WTC11 (cell line): ENCODE measurements at regions not wholly inside any gene's neighbourhood (a gene's known extent, or its start where the extent isn't known, plus 50 kb on each side); places are given as distances from the start of the nearest gene placed in this dataset.

Experiments
- ATAC-seq: fragments of 200-7000 bp; cut with Tn5 transposase; 2 replicates; pipeline ENCODE4 v1.10.0; 2021; ENCODE audit warnings: mild to moderate bottlenecking, moderate library complexity
- CTCF ChIA-PET: fragments of 300-600 bp; sonication (Branson Sonifier 250); formaldehyde crosslinking; loops from one replicate; lab custom pipeline; 2021; ENCODE audit warnings: antibody characterized with exemption; lab: Charles Lee
- POLR2A ChIA-PET: fragments of 350-600 bp; sonication (Branson Sonifier 250); formaldehyde crosslinking; loops from one replicate; lab custom pipeline; 2021; ENCODE audit warnings: antibody characterized with exemption; lab: Charles Lee
- DNase-seq: peaks from one replicate; pipeline ENCODE4 v3.0.0; 2021; ENCODE audit warnings: low spot score
- H3K27ac Mint-ChIP-seq: 2 replicates; pipeline ENCODE4 v1.8.0; 2021; ENCODE audit warnings: mixed read lengths
- H3K27me3 Mint-ChIP-seq: 2 replicates; pipeline ENCODE4 v1.8.0; 2021; ENCODE audit warnings: low read depth, mild to moderate bottlenecking, moderate library complexity, mixed read lengths
- H3K36me3 Mint-ChIP-seq: 2 replicates; pipeline ENCODE4 v1.8.0; 2021; ENCODE audit warnings: mixed read lengths
- H3K4me1 Mint-ChIP-seq: 2 replicates; pipeline ENCODE4 v1.8.0; 2022; ENCODE audit warnings: mixed read lengths
- H3K4me3 Mint-ChIP-seq: 2 replicates; pipeline ENCODE4 v1.8.0; 2021; ENCODE audit warnings: mild to moderate bottlenecking, moderate library complexity, mixed read lengths
- H3K9me3 Mint-ChIP-seq: 2 replicates; pipeline ENCODE4 v1.8.0; 2021; ENCODE audit warnings: mixed read lengths
- CDX4 ChIP-seq: fragments of 250-450 bp; sonication (Bioruptor Pico); IDR thresholded peaks from 2 replicates; pipeline ENCODE4 v1.9.0; 2021; ENCODE audit warnings: moderate library complexity, mild to moderate bottlenecking, inconsistent platforms, borderline replicate concordance
- CTCF ChIP-seq: fragments of 200-600 bp; IDR thresholded peaks from 2 replicates; pipeline ENCODE4 v1.8.0; 2022; ENCODE audit warnings: antibody characterized with exemption
- FOXJ3 ChIP-seq: sonication (generic); formaldehyde crosslinking; IDR thresholded peaks from 2 replicates; pipeline ENCODE4 v1.9.0; 2021; ENCODE audit warnings: missing genetic modification reagents, mild to moderate bottlenecking, borderline replicate concordance
- HMGA2 ChIP-seq: fragments of 250-450 bp; sonication (Bioruptor Pico); IDR thresholded peaks from 2 replicates; pipeline ENCODE4 v1.4.0; 2021; ENCODE audit warnings: mild to moderate bottlenecking, moderate library complexity
- HMGXB4 ChIP-seq: sonication (generic); formaldehyde crosslinking; IDR thresholded peaks from 2 replicates; pipeline ENCODE4 v1.8.1; 2023; ENCODE audit warnings: mild to moderate bottlenecking, moderate library complexity, missing genetic modification reagents
- MYBL2 ChIP-seq: sonication (generic); formaldehyde crosslinking; IDR thresholded peaks from 2 replicates; pipeline ENCODE4 v1.8.1; 2023; ENCODE audit warnings: mild to moderate bottlenecking, moderate library complexity, missing genetic modification reagents
- NFE2L1 ChIP-seq: sonication (generic); formaldehyde crosslinking; IDR thresholded peaks from 2 replicates; pipeline ENCODE4 v1.8.1; 2023; ENCODE audit warnings: missing genetic modification reagents
- TEAD1 ChIP-seq: sonication (generic); formaldehyde crosslinking; IDR thresholded peaks from 2 replicates; pipeline ENCODE4 v1.8.0; 2022; ENCODE audit warnings: mild to moderate bottlenecking, missing genetic modification reagents
- USF2 ChIP-seq: sonication (generic); formaldehyde crosslinking; IDR thresholded peaks from 2 replicates; pipeline ENCODE4 v1.8.1; 2023; ENCODE audit warnings: mild to moderate bottlenecking, missing genetic modification reagents, moderate library complexity
- ZNF219 ChIP-seq: sonication (generic); formaldehyde crosslinking; IDR thresholded peaks from 2 replicates; pipeline ENCODE4 v1.8.0; 2023; ENCODE audit warnings: missing genetic modification reagents, mild to moderate bottlenecking, borderline replicate concordance
- ZNF281 ChIP-seq: sonication (generic); formaldehyde crosslinking; IDR thresholded peaks from 2 replicates; pipeline ENCODE4 v1.8.0; 2023; ENCODE audit warnings: mild to moderate bottlenecking, missing genetic modification reagents
- ZNF317 ChIP-seq: sonication (generic); formaldehyde crosslinking; IDR thresholded peaks from 2 replicates; pipeline ENCODE4 v1.8.1; 2023; ENCODE audit warnings: low read depth, mild to moderate bottlenecking, moderate library complexity, missing genetic modification reagents, borderline replicate concordance
- ZNF416 ChIP-seq: fragments of 250-450 bp; sonication (Bioruptor Pico); IDR thresholded peaks from 2 replicates; pipeline ENCODE4 v1.9.0; 2021; ENCODE audit warnings: mild to moderate bottlenecking, inconsistent platforms
- TF ChIP-seq, protein P1 (sequence below): sonication (generic); formaldehyde crosslinking; IDR thresholded peaks from 2 replicates; pipeline ENCODE4 v1.8.0; 2022; ENCODE audit warnings: mild to moderate bottlenecking, missing genetic modification reagents
- TF ChIP-seq, protein P2 (sequence below): fragments of 250-450 bp; sonication (Bioruptor Pico); IDR thresholded peaks from 2 replicates; pipeline ENCODE4 v1.9.0; 2021; ENCODE audit warnings: mild to moderate bottlenecking, borderline replicate concordance
- TF ChIP-seq, protein P3 (sequence below): sonication (generic); formaldehyde crosslinking; IDR thresholded peaks from 2 replicates; pipeline ENCODE4 v1.8.0; 2022; ENCODE audit warnings: mild to moderate bottlenecking, missing genetic modification reagents
- TF ChIP-seq, protein P4 (sequence below): sonication (generic); formaldehyde crosslinking; IDR thresholded peaks from 2 replicates; pipeline ENCODE4 v1.8.0; 2023; ENCODE audit warnings: missing genetic modification reagents

DNA sequence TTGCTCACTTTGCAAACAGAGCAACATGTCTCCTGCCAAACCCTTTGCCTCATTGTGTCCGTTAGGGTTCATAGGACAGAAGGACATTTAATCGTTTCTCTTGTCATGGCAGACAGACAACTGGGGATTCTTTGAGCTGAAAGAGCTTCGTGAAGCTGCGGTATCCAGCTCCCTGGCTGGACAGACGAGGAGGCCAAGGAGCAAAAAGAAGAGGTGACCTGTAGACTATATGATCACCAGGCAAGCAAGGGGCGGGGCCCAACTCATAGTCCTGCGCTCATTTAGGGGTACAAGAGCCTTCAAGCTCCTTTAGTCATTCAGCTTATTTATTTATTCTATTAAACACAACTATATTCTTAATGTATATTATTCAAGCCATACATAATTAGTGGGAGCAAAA is 66.8 kb upstream of the VRK1 start (continued):
- TF ChIP-seq ZNF317 (CRISPR knock-in tag) (no peak), ZNF281 (CRISPR knock-in tag) (no peak), ZNF416 (CRISPR knock-in tag) (no peak), HMGA2 (no peak), CDX4 (CRISPR knock-in tag) (no peak)
- TF ChIP-seq, protein P1, sequence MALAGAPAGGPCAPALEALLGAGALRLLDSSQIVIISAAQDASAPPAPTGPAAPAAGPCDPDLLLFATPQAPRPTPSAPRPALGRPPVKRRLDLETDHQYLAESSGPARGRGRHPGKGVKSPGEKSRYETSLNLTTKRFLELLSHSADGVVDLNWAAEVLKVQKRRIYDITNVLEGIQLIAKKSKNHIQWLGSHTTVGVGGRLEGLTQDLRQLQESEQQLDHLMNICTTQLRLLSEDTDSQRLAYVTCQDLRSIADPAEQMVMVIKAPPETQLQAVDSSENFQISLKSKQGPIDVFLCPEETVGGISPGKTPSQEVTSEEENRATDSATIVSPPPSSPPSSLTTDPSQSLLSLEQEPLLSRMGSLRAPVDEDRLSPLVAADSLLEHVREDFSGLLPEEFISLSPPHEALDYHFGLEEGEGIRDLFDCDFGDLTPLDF (CRISPR knock-in tag): no peak
- TF ChIP-seq, protein P2, sequence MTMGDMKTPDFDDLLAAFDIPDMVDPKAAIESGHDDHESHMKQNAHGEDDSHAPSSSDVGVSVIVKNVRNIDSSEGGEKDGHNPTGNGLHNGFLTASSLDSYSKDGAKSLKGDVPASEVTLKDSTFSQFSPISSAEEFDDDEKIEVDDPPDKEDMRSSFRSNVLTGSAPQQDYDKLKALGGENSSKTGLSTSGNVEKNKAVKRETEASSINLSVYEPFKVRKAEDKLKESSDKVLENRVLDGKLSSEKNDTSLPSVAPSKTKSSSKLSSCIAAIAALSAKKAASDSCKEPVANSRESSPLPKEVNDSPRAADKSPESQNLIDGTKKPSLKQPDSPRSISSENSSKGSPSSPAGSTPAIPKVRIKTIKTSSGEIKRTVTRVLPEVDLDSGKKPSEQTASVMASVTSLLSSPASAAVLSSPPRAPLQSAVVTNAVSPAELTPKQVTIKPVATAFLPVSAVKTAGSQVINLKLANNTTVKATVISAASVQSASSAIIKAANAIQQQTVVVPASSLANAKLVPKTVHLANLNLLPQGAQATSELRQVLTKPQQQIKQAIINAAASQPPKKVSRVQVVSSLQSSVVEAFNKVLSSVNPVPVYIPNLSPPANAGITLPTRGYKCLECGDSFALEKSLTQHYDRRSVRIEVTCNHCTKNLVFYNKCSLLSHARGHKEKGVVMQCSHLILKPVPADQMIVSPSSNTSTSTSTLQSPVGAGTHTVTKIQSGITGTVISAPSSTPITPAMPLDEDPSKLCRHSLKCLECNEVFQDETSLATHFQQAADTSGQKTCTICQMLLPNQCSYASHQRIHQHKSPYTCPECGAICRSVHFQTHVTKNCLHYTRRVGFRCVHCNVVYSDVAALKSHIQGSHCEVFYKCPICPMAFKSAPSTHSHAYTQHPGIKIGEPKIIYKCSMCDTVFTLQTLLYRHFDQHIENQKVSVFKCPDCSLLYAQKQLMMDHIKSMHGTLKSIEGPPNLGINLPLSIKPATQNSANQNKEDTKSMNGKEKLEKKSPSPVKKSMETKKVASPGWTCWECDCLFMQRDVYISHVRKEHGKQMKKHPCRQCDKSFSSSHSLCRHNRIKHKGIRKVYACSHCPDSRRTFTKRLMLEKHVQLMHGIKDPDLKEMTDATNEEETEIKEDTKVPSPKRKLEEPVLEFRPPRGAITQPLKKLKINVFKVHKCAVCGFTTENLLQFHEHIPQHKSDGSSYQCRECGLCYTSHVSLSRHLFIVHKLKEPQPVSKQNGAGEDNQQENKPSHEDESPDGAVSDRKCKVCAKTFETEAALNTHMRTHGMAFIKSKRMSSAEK (CRISPR knock-in tag): no peak

DNA sequence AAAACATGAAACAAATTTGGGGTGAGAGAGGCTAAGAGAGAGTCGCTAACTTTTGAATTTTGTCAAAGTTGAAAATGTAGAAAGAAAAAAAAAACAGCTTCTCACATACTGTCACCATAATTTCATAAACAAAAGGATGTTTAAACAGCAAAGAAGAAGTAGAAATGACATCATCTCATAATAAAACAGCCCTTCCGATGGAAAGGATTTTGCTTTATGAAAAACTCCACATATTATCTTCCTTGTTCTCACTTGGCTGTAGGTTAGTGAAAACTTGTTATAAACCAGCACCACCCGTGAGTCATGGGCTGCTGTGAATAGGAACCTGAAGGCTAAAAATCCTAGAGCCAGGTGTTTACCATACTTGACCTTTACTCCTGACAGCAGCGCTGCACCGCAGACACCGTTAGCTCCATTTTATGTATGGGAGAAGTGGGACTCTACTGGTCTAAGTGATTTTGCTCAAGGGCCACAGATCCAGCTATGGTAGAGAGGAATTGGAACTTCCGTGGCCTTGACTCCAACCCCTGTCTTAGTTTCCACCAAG is 63.0 kb upstream of the VRK1 start:
- Mint-ChIP-seq H3K4me1 (peaks cover 31% of the 10 kb centered on the region), H3K9me3 (no peaks in the 10 kb centered on the region), H3K27ac (no peak overlapping the region), H3K4me3 (no peak overlapping the region), H3K27me3 (no peaks in the 10 kb centered on the region; the same call in 1 of the 2 replicates), H3K36me3 (no peaks in the 10 kb centered on the region)
- no peak for TF ChIP-seq NFE2L1 (CRISPR knock-in tag)
- no peak for TF ChIP-seq CTCF
- TF ChIP-seq HMGXB4: no peak
- TF ChIP-seq ZNF219 (CRISPR knock-in tag): no peak
- no peak for TF ChIP-seq FOXJ3
- no peak for TF ChIP-seq USF2 (CRISPR knock-in tag)
- no peak for TF ChIP-seq TEAD1 (CRISPR knock-in tag)
- TF ChIP-seq, protein P3, sequence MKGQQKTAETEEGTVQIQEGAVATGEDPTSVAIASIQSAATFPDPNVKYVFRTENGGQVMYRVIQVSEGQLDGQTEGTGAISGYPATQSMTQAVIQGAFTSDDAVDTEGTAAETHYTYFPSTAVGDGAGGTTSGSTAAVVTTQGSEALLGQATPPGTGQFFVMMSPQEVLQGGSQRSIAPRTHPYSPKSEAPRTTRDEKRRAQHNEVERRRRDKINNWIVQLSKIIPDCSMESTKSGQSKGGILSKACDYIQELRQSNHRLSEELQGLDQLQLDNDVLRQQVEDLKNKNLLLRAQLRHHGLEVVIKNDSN (CRISPR knock-in tag): no peak
- TF ChIP-seq, protein P4, sequence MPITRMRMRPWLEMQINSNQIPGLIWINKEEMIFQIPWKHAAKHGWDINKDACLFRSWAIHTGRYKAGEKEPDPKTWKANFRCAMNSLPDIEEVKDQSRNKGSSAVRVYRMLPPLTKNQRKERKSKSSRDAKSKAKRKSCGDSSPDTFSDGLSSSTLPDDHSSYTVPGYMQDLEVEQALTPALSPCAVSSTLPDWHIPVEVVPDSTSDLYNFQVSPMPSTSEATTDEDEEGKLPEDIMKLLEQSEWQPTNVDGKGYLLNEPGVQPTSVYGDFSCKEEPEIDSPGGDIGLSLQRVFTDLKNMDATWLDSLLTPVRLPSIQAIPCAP (CRISPR knock-in tag): no peak
- no peak for TF ChIP-seq MYBL2
- no peak for ATAC-seq
- POLR2A ChIA-PET: no interaction called here
- DNase-seq: no peak
- CTCF ChIA-PET: no interaction called here
